K562 (cell line): ENCODE measurements at regions not wholly inside any gene's neighbourhood (a gene's known extent, or its start where the extent isn't known, plus 50 kb on each side); places are given as distances from the start of the nearest gene placed in this dataset.

Experiments used
- ATAC-seq: fragments of 200-7000 bp; cut with Tn5 transposase; 3 replicates; pipeline ENCODE4 v1.9.1; 2020; ENCODE audit warnings: moderate library complexity
- BruUV-seq: library from RNA; stranded (reverse); fragments of 400-500 nt; replicated peaks from 2 replicates; lab custom pipeline; 2021; lab: Mats Ljungman, UMichigan
- CTCF ChIA-PET: fragments of 300-600 bp; formaldehyde crosslinking; extraction: SDS; loops from one replicate; lab custom pipeline; 2021; ENCODE audit warnings: low intra/inter-chr PET ratio; lab: Yijun Ruan, JAX
- POLR2A ChIA-PET: fragments of 300-600, 350-650 bp; sonication (Branson Sonifier 250); formaldehyde crosslinking; extraction: SDS; loops from one replicate; lab custom pipeline; 2021; ENCODE audit warnings: antibody characterized with exemption, inconsistent platforms; lab: Yijun Ruan, JAX
- DNase-seq, 4 experiments: peaks; one replicate each; pipeline versions ENCODE4 v3.0.0 to v3.0.0-alpha.2; 2011 to 2018; ENCODE audit warnings: low spot score in 3 of 4, mixed read lengths in 3 of 4; ENCODE audit errors: extremely low read depth in 1 of 4
- FAIRE-seq: peaks from 2 replicates; lab custom pipeline; 2011; peaks lifted over from hg19 to GRCh38; lab: Jason Lieb, UNC
- H2AFZ ChIP-seq: 2 replicates; pipeline ENCODE4 v1.6.0; 2011; ENCODE audit warnings: low read depth, low read length, control low read depth, inconsistent platforms
- H3K27ac ChIP-seq: fragments of 200-600 bp; 3 replicates; pipeline ENCODE4 v1.8.0; 2011; ENCODE audit warnings: low read depth, mild to moderate bottlenecking, control low read depth, inconsistent platforms, low read length, moderate library complexity, mixed read lengths; ENCODE audit errors: extremely low read depth
- H3K27me3 ChIP-seq, 2 experiments: fragments of 300-600 bp in 1 of 2; 2 replicates in 1 of 2; 3 replicates in 1 of 2; pipeline versions ENCODE4 v1.6.0 to v1.8.0; 2011; ENCODE audit warnings: inconsistent platforms in 2 of 2, low read length in 2 of 2, mild to moderate bottlenecking in 1 of 2, mixed read lengths in 1 of 2, moderate library complexity in 1 of 2; ENCODE audit not compliant: control insufficient read depth in 2 of 2, insufficient read depth in 2 of 2
- H3K36me3 ChIP-seq: fragments of 300-600 bp; 3 replicates; pipeline ENCODE4 v1.8.0; 2011; ENCODE audit warnings: mild to moderate bottlenecking, low read length, inconsistent platforms; ENCODE audit not compliant: control insufficient read depth, insufficient read depth
- H3K4me1 ChIP-seq, 2 experiments: fragments of 200-600 bp in 1 of 2; replicated peaks in 1 of 2; 2 replicates in 1 of 2; 3 replicates in 1 of 2; pipeline versions ENCODE4 v1.5.1 to v1.8.0; 2011; ENCODE audit warnings: inconsistent platforms in 2 of 2, low read length in 2 of 2, mild to moderate bottlenecking in 1 of 2, mixed read lengths in 1 of 2, moderate library complexity in 1 of 2; ENCODE audit not compliant: control insufficient read depth in 2 of 2, insufficient read depth in 2 of 2
- H3K4me2 ChIP-seq: 2 replicates; pipeline ENCODE4 v1.6.1; 2011; ENCODE audit warnings: low read length, control low read depth, inconsistent platforms, mixed read lengths; ENCODE audit not compliant: insufficient read depth
- H3K4me3 ChIP-seq: fragments of 200-600 bp; sonication (generic), shearing (Covaris generic); 2 replicates; pipeline ENCODE4 v1.5.1; 2016; ENCODE audit warnings: control low read depth, inconsistent platforms
- H3K79me2 ChIP-seq: fragments of 200-600 bp; 3 replicates; pipeline ENCODE4 v1.8.0; 2011; ENCODE audit warnings: low read length, inconsistent platforms; ENCODE audit not compliant: control insufficient read depth, insufficient read depth
- H3K9ac ChIP-seq, 2 experiments: 2 replicates each; pipeline versions ENCODE4 v1.6.0 to v1.6.1; 2011; ENCODE audit warnings: low read depth in 2 of 2, low read length in 2 of 2, control low read depth in 1 of 2, inconsistent platforms in 1 of 2, mild to moderate bottlenecking in 1 of 2, mixed read lengths in 1 of 2; ENCODE audit not compliant: insufficient read depth in 1 of 2
- H3K9me1 ChIP-seq: one replicate; pipeline ENCODE4 v1.6.0; 2011; ENCODE audit warnings: inconsistent platforms, mild to moderate bottlenecking, low read length, moderate library complexity; ENCODE audit not compliant: control insufficient read depth, insufficient read depth
- H3K9me3 ChIP-seq: replicated peaks from 2 replicates; pipeline ENCODE4 v1.5.1; 2011; ENCODE audit warnings: low read depth, low read length, inconsistent platforms; ENCODE audit not compliant: control insufficient read depth, insufficient read depth
- H4K20me1 ChIP-seq: replicated peaks from 2 replicates; pipeline ENCODE4 v1.6.1; 2011; ENCODE audit warnings: low read length, inconsistent platforms, mixed read lengths; ENCODE audit not compliant: control insufficient read depth, insufficient read depth
- KAT8 ChIP-seq: fragments of 450-650 bp; IDR thresholded peaks from 2 replicates; pipeline ENCODE4 v1.6.1; 2016; ENCODE audit warnings: low read depth, mild to moderate bottlenecking
- MTA1 ChIP-seq: fragments of 450-650 bp; IDR thresholded peaks from 2 replicates; pipeline ENCODE4 v1.6.1; 2017; ENCODE audit warnings: borderline replicate concordance
- NR3C1 ChIP-seq: sonication (generic); formaldehyde crosslinking; IDR thresholded peaks from 2 replicates; pipeline ENCODE4 v1.8.1; 2022; ENCODE audit warnings: missing genetic modification reagents
- SMARCE1 ChIP-seq: fragments of 450-650 bp; IDR thresholded peaks from 2 replicates; pipeline ENCODE4 v1.7.1; 2016; ENCODE audit warnings: mild to moderate bottlenecking
- TBL1XR1 ChIP-seq, 2 experiments: IDR thresholded peaks; 2 replicates each; pipeline ENCODE4 v1.6.1; 2012; ENCODE audit warnings: improper control_type of control experiment in 2 of 2, low read length in 2 of 2, mild to moderate bottlenecking in 1 of 2
- ZBTB49 ChIP-seq: sonication (generic); formaldehyde crosslinking; IDR thresholded peaks from 2 replicates; pipeline ENCODE4 v1.8.0; 2022; ENCODE audit warnings: missing genetic modification reagents, mild to moderate bottlenecking, borderline replicate concordance
- ZHX1 ChIP-seq: fragments of 150-350 bp; conservative IDR thresholded peaks from 2 replicates; pipeline ENCODE4 v1.6.1; 2014; ENCODE audit warnings: low read length
- ZNF174 ChIP-seq: fragments of 250-450 bp; sonication (Bioruptor Pico); IDR thresholded peaks from 2 replicates; pipeline ENCODE4 v1.4.0; 2020; ENCODE audit warnings: mild to moderate bottlenecking
- ZNF444 ChIP-seq: fragments of 250-450 bp; sonication (Bioruptor Pico); IDR thresholded peaks from 2 replicates; pipeline ENCODE4 v1.4.0; 2020; ENCODE audit warnings: mild to moderate bottlenecking, moderate library complexity
- WGBS: fragments of 100-300 bp; shearing (Covaris generic); methylation state at CpG from one replicate; pipeline ENCODE4 v1.1.6; 2016; ENCODE audit warnings: low coverage, mixed read lengths; ENCODE audit not compliant: insufficient coverage; ENCODE audit errors: missing lambda C conversion rate; 5-methylcytosine and 5-hydroxymethylcytosine counted together
- in situ Hi-C: fragments of 300-500 bp; cut with MboI; formaldehyde crosslinking; loops from 4 replicates; pipeline ENCODE4 v1.15.0; 2018; ENCODE audit warnings: inconsistent platforms, mixed read lengths
- intact Hi-C: fragments of 100-400 bp; cut with micrococcal nuclease; formaldehyde crosslinking; loops from 2 replicates; pipeline ENCODE4 v1.14.2; 2022

- no peak for DNase-seq
- intact Hi-C loops (no loop called here), in situ Hi-C loops (no loop called here)
- ChIA-PET POLR2A (no interaction called here), CTCF (no interaction called here)
- H3K4me3 ChIP-seq = no peak overlapping the region
- no peaks in the 10 kb centered on the region for H4K20me1 ChIP-seq
- no peaks in the 10 kb centered on the region for H3K27me3 ChIP-seq
- no peak overlapping the region for H3K9ac ChIP-seq
- no peak overlapping the region for H3K4me2 ChIP-seq
- ATAC-seq = no peak
- H2AFZ ChIP-seq = no peak overlapping the region
- no peaks in the 10 kb centered on the region for H3K36me3 ChIP-seq
- no TSS peak for BruUV-seq
- no peaks in the 10 kb centered on the region for H3K79me2 ChIP-seq
- no peak for FAIRE-seq
- no peak overlapping the region for H3K27ac ChIP-seq
- H3K9me3 ChIP-seq = no peaks in the 10 kb centered on the region
- TF ChIP-seq ZNF444 (CRISPR knock-in tag) (no peak), ZNF174 (CRISPR knock-in tag) (no peak)
- 0% methylated on average over 2 of the region's 2 CpGs for WGBS
- H3K9me1 ChIP-seq = no peaks in the 10 kb centered on the region
- no peaks in the 10 kb centered on the region for H3K4me1 ChIP-seq
These were observed 98.1 kb downstream of the TPRA1 start for GRCh38 chr3:127492426-127492825.

GRCh38 chr3:127491909-127492308, 98.6 kb downstream of the TPRA1 start:
- WGBS = 0% methylated on average over 3 of the region's 5 CpGs
- in situ Hi-C loops = no loop called here

More at GRCh38 chr3:127491909-127492308, 98.6 kb downstream of the TPRA1 start:
- Histone ChIP-seq H4K20me1 (no peaks in the 10 kb centered on the region), H3K4me2 (no peak overlapping the region), H3K9me3 (no peaks in the 10 kb centered on the region), H3K9me1 (no peaks in the 10 kb centered on the region), H3K4me1 (no peaks in the 10 kb centered on the region)
- intact Hi-C loops = no loop called here
- TF ChIP-seq NR3C1 (CRISPR knock-in tag) = no peak
- TF ChIP-seq ZBTB49 (CRISPR knock-in tag) = no peak
- TF ChIP-seq ZHX1 = no peak
- TF ChIP-seq MTA1 = no peak
- no peak for TF ChIP-seq SMARCE1
- no peak for TF ChIP-seq TBL1XR1 (IDR thresholded peaks at IDR 0.05; ENCODE audit: low read length in 2 of 2)
- TF ChIP-seq KAT8 = no peak
- TF ChIP-seq, all 486 proteins: peak for 0
- ChIA-PET CTCF (no interaction called here), POLR2A (no interaction called here)
- DNase-seq (no peak), ATAC-seq (no peak), FAIRE-seq (no peak)
- Histone ChIP-seq H3K36me3 (no peaks in the 10 kb centered on the region), H2AFZ (no peak overlapping the region), H3K79me2 (no peaks in the 10 kb centered on the region), H3K27ac (no peak overlapping the region), H3K4me3 (no peak overlapping the region), H3K9ac (no peak overlapping the region), H3K27me3 (no peaks in the 10 kb centered on the region)
- BruUV-seq = no TSS peak
